ENCODE measurements at regions not wholly inside any gene's neighbourhood (a gene's known extent, or its start where the extent isn't known, plus 50 kb on each side); places are given as distances from the start of the nearest gene placed in this dataset.

- TF ChIP-seq CTCF (IDR thresholded peaks at IDR 0.05) (no peak), POLR2A (IDR thresholded peaks at IDR 0.05) (no peak)
These were observed 896.8 kb downstream of the CDH11 start for GRCh38 chr16:64225036-64225435.

Measured in thyroid gland (tissue), 4 donors.